Endothelial cell of umbilical vein (primary cell): ENCODE measurements at regions not wholly inside any gene's neighbourhood (a gene's known extent, or its start where the extent isn't known, plus 50 kb on each side); places are given as distances from the start of the nearest gene placed in this dataset.

Source experiments
- BruUV-seq: library from RNA; stranded (reverse); fragments of 400-500 nt; replicated peaks from 2 replicates; lab custom pipeline; 2021; lab: Mats Ljungman, UMichigan
- CTCF ChIA-PET: fragments of 300-600, 350-600 bp; sonication (Branson Sonifier 250); formaldehyde crosslinking; loops from one replicate; lab custom pipeline; 2021; ENCODE audit warnings: antibody characterized with exemption, inconsistent platforms; lab: Charles Lee
- POLR2A ChIA-PET: fragments of 300-600, 350-600 bp; sonication (Branson Sonifier 250); formaldehyde crosslinking; loops from one replicate; lab custom pipeline; 2021; ENCODE audit warnings: antibody characterized with exemption, inconsistent platforms; lab: Charles Lee
- DNase-seq: peaks from one replicate; pipeline ENCODE4 v3.0.0-alpha.2; 2011; ENCODE audit warnings: low read depth, low spot score
- FAIRE-seq: peaks from 2 replicates; lab custom pipeline; 2011; peaks lifted over from hg19 to GRCh38; lab: Jason Lieb, UNC
- H2AFZ ChIP-seq: 2 replicates; pipeline ENCODE4 v1.6.0; 2012; ENCODE audit warnings: low read depth, low read length, control low read depth, inconsistent platforms
- H3K27ac ChIP-seq: 2 replicates; pipeline ENCODE4 v1.5.1; 2011; ENCODE audit warnings: low read depth, mild to moderate bottlenecking, control low read depth, low read length, moderate library complexity; ENCODE audit not compliant: insufficient read depth
- H3K27me3 ChIP-seq, 2 experiments: 2 replicates each; pipeline versions ENCODE4 v1.6.0 to v1.6.1; 2011; ENCODE audit warnings: low read length in 2 of 2, mixed read lengths in 1 of 2; ENCODE audit not compliant: control insufficient read depth in 2 of 2, insufficient read depth in 2 of 2
- H3K36me3 ChIP-seq, 2 experiments: 2 replicates in 1 of 2; 3 replicates in 1 of 2; pipeline ENCODE4 v1.5.1; 2011; ENCODE audit warnings: low read length in 2 of 2, mild to moderate bottlenecking in 1 of 2, moderate library complexity in 1 of 2; ENCODE audit not compliant: control insufficient read depth in 2 of 2, insufficient read depth in 2 of 2; ENCODE audit errors: extremely low read depth in 1 of 2
- H3K4me1 ChIP-seq: 3 replicates; pipeline ENCODE4 v1.5.1; 2011; ENCODE audit warnings: mild to moderate bottlenecking, low read length; ENCODE audit not compliant: control insufficient read depth, insufficient read depth; ENCODE audit errors: extremely low read depth
- H3K4me2 ChIP-seq: 2 replicates; pipeline ENCODE4 v1.6.1; 2011; ENCODE audit warnings: low read length, control low read depth, mixed read lengths; ENCODE audit not compliant: insufficient read depth
- H3K4me3 ChIP-seq, 3 experiments: fragments of 200-600 bp in 1 of 3; sonication (generic), shearing (Covaris generic) in 1 of 3; replicated peaks in 1 of 3; 2 replicates each; pipeline ENCODE4 v1.5.1; 2011 to 2016; ENCODE audit warnings: control low read depth in 3 of 3, low read length in 3 of 3, mild to moderate bottlenecking in 2 of 3, inconsistent platforms in 1 of 3, low read depth in 1 of 3, moderate library complexity in 1 of 3; ENCODE audit not compliant: insufficient read depth in 1 of 3
- H3K79me2 ChIP-seq: 2 replicates; pipeline ENCODE4 v1.6.0; 2012; ENCODE audit warnings: low read length, inconsistent platforms; ENCODE audit not compliant: control insufficient read depth, insufficient read depth
- H3K9ac ChIP-seq: replicated peaks from 2 replicates; pipeline ENCODE3; 2011; ENCODE audit warnings: low read length, control low read depth; ENCODE audit not compliant: insufficient read depth; ENCODE audit errors: extremely low read depth
- H3K9me1 ChIP-seq: replicated peaks from 3 replicates; pipeline ENCODE4 v1.6.0; 2011; ENCODE audit warnings: mild to moderate bottlenecking, low read length; ENCODE audit not compliant: control insufficient read depth, insufficient read depth; ENCODE audit errors: extremely low read depth
- H3K9me3 ChIP-seq: replicated peaks from 2 replicates; pipeline ENCODE4 v1.5.1; 2012; ENCODE audit warnings: low read length, inconsistent platforms; ENCODE audit not compliant: control insufficient read depth, insufficient read depth
- H4K20me1 ChIP-seq: replicated peaks from 2 replicates; pipeline ENCODE3; 2011; ENCODE audit warnings: mild to moderate bottlenecking, low read length; ENCODE audit not compliant: control insufficient read depth, insufficient read depth; ENCODE audit errors: extremely low read depth
- EZH2 ChIP-seq: IDR thresholded peaks from 2 replicates; pipeline ENCODE4 v1.6.1; 2012; ENCODE audit warnings: borderline replicate concordance, low read depth, mild to moderate bottlenecking, moderate library complexity, low read length, inconsistent platforms; ENCODE audit not compliant: severe bottlenecking
- FOS ChIP-seq: IDR thresholded peaks from 2 replicates; pipeline ENCODE4 v1.6.1; 2011; ENCODE audit warnings: mild to moderate bottlenecking, low read length, moderate library complexity, borderline replicate concordance; ENCODE audit not compliant: insufficient read depth
- MYC ChIP-seq: IDR thresholded peaks from one replicate; pipeline ENCODE4 v1.6.1; 2011; ENCODE audit warnings: mild to moderate bottlenecking, low read depth, low read length
- POLR2A ChIP-seq: IDR thresholded peaks from 2 replicates; pipeline ENCODE4 v1.6.1; 2012; ENCODE audit warnings: low read depth, mild to moderate bottlenecking, control low read depth, low read length
- POLR2AphosphoS5 ChIP-seq: IDR thresholded peaks from 2 replicates; pipeline ENCODE4 v1.6.1; 2012; ENCODE audit warnings: low read depth, mild to moderate bottlenecking, control low read depth, low read length, moderate library complexity; ENCODE audit not compliant: insufficient read depth
- dilution Hi-C: fragments of 300-500 bp; cut with MboI; formaldehyde crosslinking; loops from one replicate; pipeline ENCODE4 v1.15.0; 2019; ENCODE audit warnings: low sequenced_read_pairs; ENCODE audit not compliant: extremely low pct_ligation_motif_present
- intact Hi-C: fragments of 100-400 bp; cut with micrococcal nuclease; formaldehyde crosslinking; loops from one replicate; pipeline ENCODE4 v1.10.0; 2022
- TF ChIP-seq, protein P1 (sequence below): IDR thresholded peaks from 2 replicates; pipeline ENCODE4 v1.6.1; 2011; ENCODE audit not compliant: insufficient read depth, insufficient read length

DNA sequence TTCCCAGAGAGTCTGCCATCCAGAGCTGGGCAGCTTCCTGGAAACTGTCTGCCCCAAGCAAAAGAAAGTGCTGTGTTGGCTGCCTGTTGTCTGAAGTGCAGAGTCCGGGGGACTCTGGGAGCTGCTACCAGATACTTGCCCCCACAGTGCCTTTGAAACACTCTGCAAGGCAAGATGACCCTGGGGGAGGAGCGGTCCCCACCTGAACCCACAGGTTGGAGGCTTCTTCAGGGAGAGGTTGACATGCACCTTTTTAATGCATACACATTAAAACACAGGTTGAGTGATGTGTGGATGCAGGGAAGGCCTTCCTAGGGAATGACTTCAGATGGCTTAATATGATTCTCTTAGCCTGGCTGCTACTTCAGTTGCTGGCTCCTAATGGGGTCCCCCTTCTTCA lies 479.5 kb downstream of the ZNF536 start:
- Histone ChIP-seq H3K9ac (no peak overlapping the region), H2AFZ (no peak overlapping the region), H3K4me2 (no peak overlapping the region), H3K4me1 (no peaks in the 10 kb centered on the region), H3K9me1 (no peaks in the 10 kb centered on the region), H4K20me1 (no peaks in the 10 kb centered on the region), H3K9me3 (peaks cover 5% of the 10 kb centered on the region), H3K27ac (no peak overlapping the region), H3K36me3 (no peaks in the 10 kb centered on the region), H3K4me3 (no peak overlapping the region), H3K79me2 (no peaks in the 10 kb centered on the region), H3K27me3 (no peaks in the 10 kb centered on the region)
- POLR2A ChIA-PET = no interaction called here
- intact Hi-C loops (no loop called here), dilution Hi-C loops (no loop called here)
- CTCF ChIA-PET = no interaction called here
- no TSS peak for BruUV-seq
- FAIRE-seq (no peak), DNase-seq (no peak)
- TF ChIP-seq, protein P1, sequence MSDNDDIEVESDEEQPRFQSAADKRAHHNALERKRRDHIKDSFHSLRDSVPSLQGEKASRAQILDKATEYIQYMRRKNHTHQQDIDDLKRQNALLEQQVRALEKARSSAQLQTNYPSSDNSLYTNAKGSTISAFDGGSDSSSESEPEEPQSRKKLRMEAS = no peak

DNA sequence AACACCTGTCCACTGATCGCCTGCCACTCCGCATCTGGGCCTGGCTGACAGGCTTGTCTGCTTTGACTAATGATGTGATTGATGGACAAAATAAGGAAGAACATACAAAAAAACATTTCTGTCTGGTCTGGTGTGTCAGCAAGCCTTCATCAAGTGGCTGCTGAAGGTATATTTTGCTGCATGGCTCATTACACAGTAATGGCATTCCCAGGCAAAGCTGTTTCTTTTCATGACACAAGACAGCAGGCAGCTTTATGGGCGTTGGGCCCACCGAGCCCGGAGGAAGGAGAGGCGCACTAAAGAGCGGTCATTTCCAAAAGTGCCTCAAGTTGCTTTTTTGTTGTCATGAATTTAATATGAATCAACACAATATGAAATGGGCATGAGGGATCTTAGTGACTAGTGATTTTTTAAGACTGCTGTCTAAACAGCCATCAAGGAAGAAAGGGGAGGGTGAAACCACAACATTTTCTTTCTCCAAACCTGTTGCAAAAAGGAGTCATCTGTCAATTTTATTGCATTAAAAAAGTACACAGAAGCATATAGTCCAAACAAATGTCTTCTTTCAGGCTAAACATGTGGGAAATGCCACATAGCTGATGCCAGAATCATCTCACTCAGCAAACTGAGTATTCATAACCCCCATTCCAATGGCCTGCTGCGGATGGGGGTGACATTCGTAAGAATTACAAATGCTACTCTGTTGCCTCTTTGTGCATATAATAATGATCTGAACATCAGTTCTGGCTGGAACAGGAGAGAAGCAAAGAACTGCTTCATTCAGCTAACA lies 476.6 kb downstream of the ZNF536 start:
- Histone ChIP-seq H3K27me3 (no peaks in the 10 kb centered on the region), H2AFZ (no peak overlapping the region), H3K27ac (no peak overlapping the region), H4K20me1 (no peaks in the 10 kb centered on the region), H3K9me3 (peaks cover 7% of the 10 kb centered on the region), H3K4me3 (no peak overlapping the region), H3K9me1 (no peaks in the 10 kb centered on the region), H3K36me3 (no peaks in the 10 kb centered on the region), H3K4me1 (no peaks in the 10 kb centered on the region), H3K4me2 (no peak overlapping the region), H3K9ac (no peak overlapping the region), H3K79me2 (no peaks in the 10 kb centered on the region)
- dilution Hi-C loops (no loop called here), intact Hi-C loops (no loop called here)
- ChIA-PET CTCF (no interaction called here), POLR2A (no interaction called here)
- FAIRE-seq (no peak), DNase-seq (no peak)
- BruUV-seq = no TSS peak
- TF ChIP-seq, protein P1 = no peak
- no peak for TF ChIP-seq POLR2AphosphoS5
- TF ChIP-seq POLR2A = no peak
- TF ChIP-seq FOS = no peak
- TF ChIP-seq EZH2 = no peak
- TF ChIP-seq MYC = no peak
